NCI-H2171 treated with DMSO at 0.1 percent for 48 hours (cell line): ENCODE measurements at regions not wholly inside any gene's neighbourhood (a gene's known extent, or its start where the extent isn't known, plus 50 kb on each side); places are given as distances from the start of the nearest gene placed in this dataset.

Source experiments
- DNase-seq: peaks from one replicate; lab custom pipeline; 2025; lab: John Stamatoyannopoulos, UW

- no peak for DNase-seq
Measured at GRCh38 chr1:60444680-60445079, 371.1 kb upstream of the C1orf87 start.

DNA sequence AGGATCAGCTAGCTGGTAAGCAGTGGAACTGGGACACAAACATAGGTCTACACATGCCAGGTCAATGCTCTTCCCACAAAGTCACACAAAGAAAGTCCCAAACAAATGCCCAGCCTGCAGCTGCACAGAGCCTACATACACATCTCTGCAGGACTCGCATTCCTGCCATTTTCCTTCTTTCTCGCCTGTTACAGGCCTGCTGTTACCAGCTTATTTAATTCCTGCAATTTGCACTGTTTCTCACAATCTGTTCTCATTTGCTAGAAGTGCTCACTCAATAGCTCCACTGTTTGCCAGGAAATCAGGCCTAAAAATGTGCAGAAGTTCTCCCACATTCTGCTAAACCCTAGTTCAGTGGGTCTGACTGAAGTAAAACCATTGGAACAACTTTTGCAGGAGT lies 362.6 kb upstream of the C1orf87 start:
- DNase-seq, result no peak

DNA sequence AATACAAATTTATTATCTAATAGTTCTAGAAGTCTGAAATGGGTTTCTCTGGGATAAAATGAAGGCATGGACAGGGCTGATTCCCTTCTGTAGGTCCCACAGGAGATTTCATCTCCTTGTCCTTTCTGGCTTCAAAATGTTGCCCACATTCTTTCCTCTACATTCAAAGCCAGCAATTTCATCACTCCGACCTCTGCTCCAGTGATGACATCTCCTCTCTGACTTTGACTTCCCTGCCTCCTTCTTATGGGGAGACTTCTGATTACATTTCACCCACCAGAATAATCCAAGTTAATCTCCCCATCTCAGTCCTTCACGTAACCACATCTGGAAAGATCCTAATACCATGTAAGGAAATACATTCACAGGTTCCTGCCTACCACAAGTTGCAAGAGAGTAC lies 358.0 kb upstream of the C1orf87 start:
- DNase-seq, result no peak

GRCh38 chr1:60430375-60430774 lies 356.8 kb upstream of the C1orf87 start:
- DNase-seq, result no peak

DNA sequence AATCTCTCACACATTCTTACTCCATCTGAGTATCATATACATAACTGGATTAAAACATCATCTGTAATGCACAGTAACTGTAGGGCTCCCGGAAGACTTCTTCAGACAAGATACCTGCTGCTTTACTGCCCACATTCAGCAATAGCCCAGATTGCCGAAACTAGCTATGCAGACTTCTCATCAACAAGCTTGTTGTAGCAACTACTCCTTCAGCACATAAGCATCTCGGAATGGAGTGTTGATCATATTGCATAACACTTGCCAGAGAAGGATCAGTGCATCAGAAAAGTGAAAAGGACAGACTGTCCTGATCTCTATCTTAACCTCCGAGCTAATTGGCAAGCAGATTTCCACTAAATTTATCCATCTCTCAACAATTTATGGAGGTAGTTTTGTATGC lies 354.6 kb upstream of the C1orf87 start:
- DNase-seq, result peak; percentile 78

- peak; percentile 78 for DNase-seq
Measured at GRCh38 chr1:60427701-60428100, 354.1 kb upstream of the C1orf87 start.

- no peak for DNase-seq
Measured at GRCh38 chr1:60427194-60427593, 353.6 kb upstream of the C1orf87 start.

GRCh38 chr1:60425528-60425927 lies 352.0 kb upstream of the C1orf87 start:
- DNase-seq, result peak; percentile 28

- DNase-seq, result no peak
Measured at GRCh38 chr1:60423146-60423780, 349.7 kb upstream of the C1orf87 start.

DNA sequence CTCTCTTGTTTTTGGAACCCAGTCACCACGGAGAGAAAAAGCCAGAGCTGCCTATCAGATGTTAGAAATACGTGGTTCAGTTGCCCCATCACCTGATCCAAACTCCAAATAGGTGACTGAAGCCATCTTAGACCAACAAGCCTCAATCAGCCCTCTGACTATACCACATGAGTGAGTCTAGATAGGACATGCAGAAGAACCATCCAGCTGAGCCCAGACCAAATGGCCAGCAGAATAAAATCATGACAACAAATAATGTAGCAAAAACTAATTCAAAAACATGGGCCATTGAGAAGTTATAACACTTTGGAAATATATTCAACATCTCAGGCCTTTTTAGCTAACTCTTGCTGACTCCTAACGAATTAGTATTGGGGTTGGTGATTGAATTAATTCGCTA lies 348.4 kb upstream of the C1orf87 start:
- DNase-seq, result no peak

DNA sequence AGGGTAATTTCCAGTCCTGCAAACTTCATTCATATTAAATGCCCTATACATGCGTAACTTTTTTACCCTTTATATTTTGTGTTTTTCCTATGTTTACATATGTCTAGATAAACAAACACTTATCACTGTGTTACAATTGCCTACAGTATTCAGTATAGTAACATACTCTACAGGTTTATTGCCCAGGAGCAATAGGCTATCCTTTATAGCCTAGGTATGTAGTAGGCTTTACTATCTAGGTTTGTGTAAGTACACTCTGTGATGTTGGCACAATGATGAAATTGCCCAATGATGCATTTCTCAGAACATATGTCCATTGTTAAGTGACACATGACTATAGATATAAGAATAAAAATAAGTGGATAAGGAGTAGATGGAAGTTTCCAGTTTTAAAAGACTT lies 345.5 kb upstream of the C1orf87 start:
- peak; percentile 11 for DNase-seq

- no peak for DNase-seq
Measured at GRCh38 chr1:60415696-60416095, 342.1 kb upstream of the C1orf87 start.

DNA sequence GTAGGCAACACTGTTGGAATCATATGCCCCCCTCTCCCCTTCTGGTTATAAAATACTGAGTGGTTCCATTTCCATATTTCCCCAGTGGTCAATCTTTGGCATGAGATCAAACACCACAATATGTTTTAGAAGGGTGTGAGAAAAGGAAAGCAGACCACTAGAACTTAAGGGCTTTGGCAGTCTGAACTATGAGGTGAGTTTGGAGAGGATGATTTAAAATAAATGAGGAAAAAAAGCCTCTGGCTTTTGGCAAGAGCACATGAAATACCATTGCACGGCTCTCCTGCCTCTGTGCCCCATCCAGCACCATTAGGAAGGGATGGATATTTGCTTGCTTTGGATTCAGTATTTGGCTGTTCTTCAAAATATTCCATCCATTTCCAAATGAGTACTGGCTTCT lies 339.5 kb upstream of the C1orf87 start:
- DNase-seq, result no peak

- no peak for DNase-seq
Measured at GRCh38 chr1:60411591-60411990, 338.0 kb upstream of the C1orf87 start.

GRCh38 chr1:60402816-60403215 lies 329.2 kb upstream of the C1orf87 start:
- no peak for DNase-seq

DNA sequence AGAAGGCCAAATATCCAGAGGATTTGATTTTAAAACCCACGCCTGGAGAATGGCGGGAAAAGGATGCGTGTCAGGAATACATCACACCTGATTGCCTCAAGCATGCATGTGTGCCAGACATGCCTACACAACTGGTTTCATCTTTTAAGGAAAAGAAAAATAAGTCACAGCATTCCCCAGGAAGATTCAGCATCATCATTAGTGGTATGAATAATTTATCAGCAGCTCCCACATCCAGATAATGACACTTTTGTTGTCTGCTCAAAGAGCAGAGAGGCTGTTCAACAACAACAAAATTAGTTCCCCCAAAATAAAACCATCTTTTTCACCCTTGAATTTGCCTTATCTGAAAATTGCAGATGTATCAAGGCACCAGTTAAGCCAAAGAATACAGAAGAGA lies 328.6 kb upstream of the C1orf87 start:
- no peak for DNase-seq

DNA sequence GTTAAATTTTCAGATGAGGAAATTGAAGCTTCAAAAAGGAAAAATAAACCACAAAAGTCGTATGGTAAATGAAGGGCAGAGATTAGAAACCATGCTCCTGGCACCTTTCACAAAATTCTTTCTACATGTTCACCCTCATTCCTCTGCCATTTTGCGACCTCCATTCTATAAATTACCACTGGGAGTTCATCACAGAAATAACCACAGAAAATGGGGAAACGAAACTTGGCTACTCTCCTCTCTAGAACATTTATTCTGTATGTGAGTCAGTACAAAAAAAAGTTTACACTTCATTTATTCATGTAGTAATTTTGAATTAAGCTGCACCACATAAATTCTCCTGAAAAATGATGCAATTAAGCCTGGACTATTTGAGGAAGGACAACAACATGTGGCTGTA lies 320.9 kb upstream of the C1orf87 start:
- DNase-seq, result no peak

GRCh38 chr1:60390593-60391282 lies 317.2 kb upstream of the C1orf87 start:
- DNase-seq, result no peak

GRCh38 chr1:60388092-60388987 lies 314.8 kb upstream of the C1orf87 start:
- DNase-seq, result peak; percentile 60

GRCh38 chr1:60387175-60387574 lies 313.6 kb upstream of the C1orf87 start:
- DNase-seq, result no peak

GRCh38 chr1:60386249-60386648 lies 312.7 kb upstream of the C1orf87 start:
- no peak for DNase-seq

GRCh38 chr1:60376196-60376595 lies 302.6 kb upstream of the C1orf87 start:
- DNase-seq, result no peak

DNA sequence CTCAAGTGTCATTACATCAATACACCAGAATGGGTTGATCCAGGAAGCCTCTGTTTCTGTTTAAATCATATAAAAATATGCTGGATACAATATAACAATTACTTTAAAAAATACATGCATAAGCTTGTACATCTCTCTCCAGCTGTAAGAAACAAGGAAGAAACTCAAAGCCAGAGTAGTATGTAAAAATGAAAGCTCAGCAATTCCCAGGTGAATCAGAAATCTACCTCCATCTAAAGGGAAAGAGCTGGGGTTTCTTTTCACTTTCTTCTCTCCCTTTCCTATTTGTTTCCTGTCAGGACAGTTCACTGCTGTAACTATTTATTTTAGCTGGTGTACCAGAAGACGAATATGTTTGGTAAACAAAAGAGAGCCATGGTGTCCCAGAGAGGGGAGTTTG lies 301.0 kb upstream of the C1orf87 start:
- no peak for DNase-seq
